Testis (tissue), 2 donors: ENCODE measurements at regions not wholly inside any gene's neighbourhood (a gene's known extent, or its start where the extent isn't known, plus 50 kb on each side); places are given as distances from the start of the nearest gene placed in this dataset.

Experiments used
- CTCF ChIP-seq, 3 experiments: fragments of 450-650 bp in 2 of 3; fragments of 200-600 bp in 1 of 3; sonication (generic) in 1 of 3; IDR thresholded peaks; one replicate each; pipeline ENCODE4 v1.5.1; 2016 to 2019; ENCODE audit warnings: antibody characterized with exemption in 3 of 3, mild to moderate bottlenecking in 2 of 3, moderate library complexity in 1 of 3
- POLR2A ChIP-seq: fragments of 450-650 bp; IDR thresholded peaks from one replicate; pipeline ENCODE4 v1.6.1; 2017; ENCODE audit warnings: antibody characterized with exemption, mild to moderate bottlenecking, moderate library complexity

- no peak for TF ChIP-seq CTCF (IDR thresholded peaks at IDR 0.05)
- TF ChIP-seq POLR2A = no peak
Observed at GRCh38 chr4:100067255-100067654, 117.2 kb upstream of the H2AZ1 start.
